ENCODE measurements at regions not wholly inside any gene's neighbourhood (a gene's known extent, or its start where the extent isn't known, plus 50 kb on each side); places are given as distances from the start of the nearest gene placed in this dataset.

DNA sequence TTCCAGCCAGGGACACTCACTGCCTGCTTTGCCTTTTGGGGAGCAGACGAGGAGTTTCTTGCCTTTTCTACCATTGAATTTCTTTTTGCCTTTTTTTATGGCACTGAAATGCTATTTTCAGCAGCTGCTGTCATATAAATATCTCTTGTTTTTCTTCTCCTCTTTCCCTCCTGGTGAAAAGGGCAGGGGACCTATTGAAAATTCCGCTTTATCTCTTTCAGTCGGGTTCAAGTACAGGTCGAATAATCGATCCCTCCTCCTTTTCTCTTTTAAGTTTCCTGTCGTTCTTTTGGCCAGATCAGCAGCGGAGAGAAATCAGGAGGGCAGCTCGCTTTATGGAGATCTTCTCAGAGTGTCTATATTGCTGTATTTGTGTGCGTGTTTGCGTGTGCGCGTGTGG is 67.4 kb upstream of the CASZ1 start:
- FAIRE-seq (no peak), DNase-seq (ENCODE audit: low read depth in 1 of 2, low spot score in 2 of 2) (no peak)
- no peak overlapping the region for H4K91ac ChIP-seq (replicated peaks; ENCODE audit: insufficient read length, low read length)
- no peak overlapping the region for H3K4me2 ChIP-seq (ENCODE audit: insufficient read depth in 1 of 2, low read depth in 2 of 2, low read length in 2 of 2)
- H2AFZ ChIP-seq (ENCODE audit: low read length) = no peak overlapping the region
- 81% methylated on average over 10 of the region's 12 CpGs; no CpG with 5 or more reads in 1 of the 2 experiments for WGBS, 2 experiments (ENCODE audit: extremely low coverage in 1 of 2, insufficient coverage in 1 of 2, insufficient read length in 1 of 2, insufficient replicate concordance in 2 of 2, low coverage in 1 of 2, low lambda C conversion rate in 2 of 2, missing lambda C conversion rate in 1 of 2)
- no peak overlapping the region for H3K27ac ChIP-seq (ENCODE audit: low read depth, low read length)
- POLR2A ChIA-PET (ENCODE audit: partially characterized antibody) = interaction anchor here (1.1 kb wide), 1 partner anchor 34 kb away, joined by 3 read pairs; no protein-coding TSS in a partner anchor
- no peak overlapping the region for H2AK5ac ChIP-seq (ENCODE audit: low read depth, low read length)
- no peak for TF ChIP-seq NRF1 (IDR thresholded peaks at IDR 0.05; ENCODE audit: low read depth, low read length)
- no peak for TF ChIP-seq CBX5 (IDR thresholded peaks at IDR 0.05; ENCODE audit: low read depth, low read length)
- TF ChIP-seq CHD2 (IDR thresholded peaks at IDR 0.05; ENCODE audit: low read length) = no peak
- TF ChIP-seq EZH2 (IDR thresholded peaks at IDR 0.05; ENCODE audit: low read depth, low read length, severe bottlenecking) = no peak
- no peak for TF ChIP-seq SAP30 (IDR thresholded peaks at IDR 0.05; ENCODE audit: insufficient read depth, insufficient replicate concordance, low read length)
- no peak for TF ChIP-seq PHF8 (conservative IDR thresholded peaks at IDR 0.05; ENCODE audit: low read depth, low read length)
- no peak for TF ChIP-seq EP300 (IDR thresholded peaks at IDR 0.05; ENCODE audit: borderline replicate concordance in 1 of 2, low read depth in 2 of 2, low read length in 2 of 2)
- TF ChIP-seq ASH2L (IDR thresholded peaks at IDR 0.05; ENCODE audit: low read length) = no peak
- TF ChIP-seq SP2 (IDR thresholded peaks at IDR 0.05; ENCODE audit: low read length) = no peak
- TF ChIP-seq RAD21 (IDR thresholded peaks at IDR 0.05 in 1 of 2, conservative IDR thresholded peaks at IDR 0.05 in 1 of 2; ENCODE audit: low read depth in 2 of 2, low read length in 2 of 2) = no peak
- no peak for TF ChIP-seq JUN (IDR thresholded peaks at IDR 0.05; ENCODE audit: low read depth, low read length)
- no peak for TF ChIP-seq BRCA1 (IDR thresholded peaks at IDR 0.05; ENCODE audit: low read depth, low read length)
- no peak for TF ChIP-seq HDAC6 (IDR thresholded peaks at IDR 0.05; ENCODE audit: low read depth, low read length)
- TF ChIP-seq SIX5 (IDR thresholded peaks at IDR 0.05; ENCODE audit: low read depth, low read length) = no peak
- no peak overlapping the region for H2BK12ac ChIP-seq (ENCODE audit: low read depth, low read length)
- no peak overlapping the region for H3K14ac ChIP-seq (ENCODE audit: insufficient read length)
- H4K20me1 ChIP-seq (replicated peaks in 1 of 2; ENCODE audit: control insufficient read depth in 1 of 2, insufficient read depth in 2 of 2, low read length in 2 of 2) = peaks cover 0 to 2% of the 10 kb centered on the region in 2 experiments
- no peak overlapping the region for H3K4ac ChIP-seq (replicated peaks; ENCODE audit: insufficient read length, low read depth, low read length)
- H4K5ac ChIP-seq (ENCODE audit: insufficient read length, low read depth, low read length) = no peak overlapping the region
- H3K79me2 ChIP-seq (ENCODE audit: control insufficient read depth in 1 of 2, insufficient read depth in 2 of 2, low read length in 2 of 2) = no peaks in the 10 kb centered on the region
- 0 out of 7 replicates have a peak overlapping the region, but pooled peaks of 1 of the 4 experiments have one; percentile 12 for H3K9ac ChIP-seq (replicated peaks in 1 of 4; ENCODE audit: extremely low read depth in 1 of 4, low read depth in 3 of 4, low read length in 3 of 4)
- no peak overlapping the region for H3K56ac ChIP-seq (replicated peaks; ENCODE audit: insufficient read length, low read depth, low read length)
- H3K36me3 ChIP-seq (ENCODE audit: control insufficient read depth in 2 of 4, insufficient read depth in 4 of 4, low read length in 3 of 4) = no peaks in the 10 kb centered on the region
- H3K79me1 ChIP-seq (ENCODE audit: low read depth, low read length) = no peaks in the 10 kb centered on the region
- H2BK120ac ChIP-seq (replicated peaks; ENCODE audit: low read depth, low read length) = no peak overlapping the region
- H3K18ac ChIP-seq (ENCODE audit: extremely low read depth, low read length) = no peak overlapping the region
- peaks cover 8% of the 10 kb centered on the region; the same call in 1 of the 2 replicates for H3K23me2 ChIP-seq (ENCODE audit: low read depth, low read length)
- H3K9me3 ChIP-seq (ENCODE audit: insufficient read depth in 2 of 2, low read depth in 1 of 2, low read length in 1 of 2) = no peaks in the 10 kb centered on the region
- CTCF ChIA-PET (ENCODE audit: partially characterized antibody) = interaction anchor here (0.6 to 1.3 kb wide), 7 partner anchors 14 to 787 kb away, joined by 3 to 4 read pairs (median 3); no protein-coding TSS in a partner anchor
- no peak overlapping the region for H2BK20ac ChIP-seq (ENCODE audit: low read length)
- no peak overlapping the region for H3K23ac ChIP-seq (ENCODE audit: insufficient read length)
- H3K4me3 ChIP-seq (ENCODE audit: extremely low read depth in 1 of 4, insufficient read depth in 2 of 4, low read depth in 3 of 4, low read length in 4 of 4) = no peak overlapping the region
- peaks cover 1 to 31% (median 10%) of the 10 kb centered on the region in 4 experiments; a peak in 6 of 7 replicates for H3K27me3 ChIP-seq (replicated peaks in 1 of 4; ENCODE audit: control insufficient read depth in 3 of 4, extremely low read depth in 1 of 4, insufficient read depth in 3 of 4, low read length in 3 of 4)
- no peak overlapping the region for H2BK5ac ChIP-seq (ENCODE audit: low read depth, low read length)
- H3K4me1 ChIP-seq (replicated peaks in 1 of 4; ENCODE audit: control insufficient read depth in 3 of 4, insufficient read depth in 4 of 4, low read length in 3 of 4) = peaks cover 3 to 23% (median 13%) of the 10 kb centered on the region in 4 experiments
- 0 out of 2 replicates have a peak overlapping the region, but pooled peaks have one; percentile 92 for H2BK15ac ChIP-seq (ENCODE audit: low read length)
- H4K8ac ChIP-seq (ENCODE audit: extremely low read depth, insufficient read depth, low read length) = no peak overlapping the region

All from H1 (cell line).